T-helper 2 cell treated with Interferon-gamma antibody and Interleukin-4, amounts not matched to agents 5 μg/mL and 100 μg/mL, for 36 hours (primary cell): ENCODE measurements at regions not wholly inside any gene's neighbourhood (a gene's known extent, or its start where the extent isn't known, plus 50 kb on each side); places are given as distances from the start of the nearest gene placed in this dataset.
A peak's percentile ranks its signal among the peaks of the same experiment; 100 is the strongest.

ENCODE experiments used
- DNase-seq: peaks from one replicate; pipeline ENCODE4 v3.0.0; 2021; ENCODE audit warnings: low spot score
- H3K27ac Mint-ChIP-seq: one replicate; pipeline ENCODE4 v1.8.0; 2021; ENCODE audit warnings: mild to moderate bottlenecking, mixed read lengths
- H3K27me3 Mint-ChIP-seq: one replicate; pipeline ENCODE4 v1.8.0; 2021; ENCODE audit warnings: low read depth, mixed read lengths
- H3K36me3 Mint-ChIP-seq: one replicate; pipeline ENCODE4 v1.8.0; 2021; ENCODE audit warnings: low read depth, mixed read lengths
- H3K4me1 Mint-ChIP-seq: one replicate; pipeline ENCODE4 v1.8.0; 2021; ENCODE audit warnings: low read depth, mixed read lengths
- H3K4me3 Mint-ChIP-seq: one replicate; pipeline ENCODE4 v1.8.0; 2022; ENCODE audit warnings: mild to moderate bottlenecking, moderate library complexity, mixed read lengths
- H3K9me3 Mint-ChIP-seq: one replicate; pipeline ENCODE4 v1.8.0; 2021; ENCODE audit warnings: mixed read lengths

- no peaks in the 10 kb centered on the region for H3K36me3 Mint-ChIP-seq
- H3K27ac Mint-ChIP-seq = no peak overlapping the region
- H3K9me3 Mint-ChIP-seq = no peaks in the 10 kb centered on the region
- DNase-seq = no peak
- peaks cover 1% of the 10 kb centered on the region for H3K27me3 Mint-ChIP-seq
- no peaks in the 10 kb centered on the region for H3K4me1 Mint-ChIP-seq
- H3K4me3 Mint-ChIP-seq = no peak overlapping the region
Measured at GRCh38 chr18:47512056-47512455, 260.6 kb upstream of the SKOR2 start.

- H3K4me3 Mint-ChIP-seq = no peak overlapping the region
- DNase-seq = no peak
- no peaks in the 10 kb centered on the region for H3K27me3 Mint-ChIP-seq
- H3K4me1 Mint-ChIP-seq = no peaks in the 10 kb centered on the region
- H3K27ac Mint-ChIP-seq = no peak overlapping the region
- H3K9me3 Mint-ChIP-seq = no peaks in the 10 kb centered on the region
- no peaks in the 10 kb centered on the region for H3K36me3 Mint-ChIP-seq
Measured at GRCh38 chr18:47510831-47511230, 259.4 kb upstream of the SKOR2 start.

GRCh38 chr18:47507651-47508050, 256.2 kb upstream of the SKOR2 start:
- no peaks in the 10 kb centered on the region for H3K27me3 Mint-ChIP-seq
- H3K9me3 Mint-ChIP-seq = no peaks in the 10 kb centered on the region
- DNase-seq = no peak
- H3K4me1 Mint-ChIP-seq = no peaks in the 10 kb centered on the region
- H3K36me3 Mint-ChIP-seq = no peaks in the 10 kb centered on the region
- H3K27ac Mint-ChIP-seq = no peak overlapping the region
- H3K4me3 Mint-ChIP-seq = no peak overlapping the region

GRCh38 chr18:47506897-47507296, 255.4 kb upstream of the SKOR2 start:
- Mint-ChIP-seq H3K4me3 (no peak overlapping the region), H3K9me3 (no peaks in the 10 kb centered on the region), H3K27ac (no peak overlapping the region), H3K36me3 (no peaks in the 10 kb centered on the region), H3K4me1 (no peaks in the 10 kb centered on the region), H3K27me3 (no peaks in the 10 kb centered on the region)
- DNase-seq = no peak

- Mint-ChIP-seq H3K4me3 (no peak overlapping the region), H3K4me1 (no peaks in the 10 kb centered on the region), H3K9me3 (no peaks in the 10 kb centered on the region), H3K27ac (no peak overlapping the region), H3K36me3 (no peaks in the 10 kb centered on the region), H3K27me3 (no peaks in the 10 kb centered on the region)
- no peak for DNase-seq
Measured at GRCh38 chr18:47501946-47502345, 250.5 kb upstream of the SKOR2 start.

GRCh38 chr18:47500930-47501329, 249.5 kb upstream of the SKOR2 start:
- no peaks in the 10 kb centered on the region for H3K27me3 Mint-ChIP-seq
- H3K9me3 Mint-ChIP-seq = no peaks in the 10 kb centered on the region
- no peak overlapping the region for H3K4me3 Mint-ChIP-seq
- no peak for DNase-seq
- H3K4me1 Mint-ChIP-seq = no peaks in the 10 kb centered on the region
- no peak overlapping the region for H3K27ac Mint-ChIP-seq
- H3K36me3 Mint-ChIP-seq = no peaks in the 10 kb centered on the region

- no peak overlapping the region for H3K4me3 Mint-ChIP-seq
- no peak overlapping the region for H3K27ac Mint-ChIP-seq
- H3K4me1 Mint-ChIP-seq = peaks cover 6% of the 10 kb centered on the region
- no peak for DNase-seq
- no peaks in the 10 kb centered on the region for H3K27me3 Mint-ChIP-seq
- H3K36me3 Mint-ChIP-seq = no peaks in the 10 kb centered on the region
- H3K9me3 Mint-ChIP-seq = no peaks in the 10 kb centered on the region
Measured at GRCh38 chr18:47492691-47493090, 241.2 kb upstream of the SKOR2 start.

GRCh38 chr18:47490882-47491281, 239.4 kb upstream of the SKOR2 start:
- Mint-ChIP-seq H3K4me1 (peaks cover 6% of the 10 kb centered on the region), H3K27me3 (no peaks in the 10 kb centered on the region), H3K4me3 (no peak overlapping the region), H3K27ac (no peak overlapping the region), H3K36me3 (no peaks in the 10 kb centered on the region), H3K9me3 (no peaks in the 10 kb centered on the region)
- peak; percentile 3 for DNase-seq

GRCh38 chr18:47485221-47485797, 233.8 kb upstream of the SKOR2 start:
- no peak for DNase-seq
- no peaks in the 10 kb centered on the region for H3K36me3 Mint-ChIP-seq
- H3K27ac Mint-ChIP-seq = no peak overlapping the region
- no peaks in the 10 kb centered on the region for H3K9me3 Mint-ChIP-seq
- no peaks in the 10 kb centered on the region for H3K4me1 Mint-ChIP-seq
- H3K27me3 Mint-ChIP-seq = no peaks in the 10 kb centered on the region
- no peak overlapping the region for H3K4me3 Mint-ChIP-seq

GRCh38 chr18:47484068-47484467, 232.6 kb upstream of the SKOR2 start:
- Mint-ChIP-seq H3K36me3 (no peaks in the 10 kb centered on the region), H3K9me3 (no peaks in the 10 kb centered on the region), H3K27ac (no peak overlapping the region), H3K4me1 (no peaks in the 10 kb centered on the region), H3K4me3 (no peak overlapping the region), H3K27me3 (no peaks in the 10 kb centered on the region)
- no peak for DNase-seq

- Mint-ChIP-seq H3K27ac (no peak overlapping the region), H3K27me3 (peaks cover 3% of the 10 kb centered on the region), H3K4me3 (no peak overlapping the region), H3K9me3 (no peaks in the 10 kb centered on the region), H3K36me3 (no peaks in the 10 kb centered on the region), H3K4me1 (no peaks in the 10 kb centered on the region)
- no peak for DNase-seq
Measured at GRCh38 chr18:47480166-47480565, 228.7 kb upstream of the SKOR2 start.

- Mint-ChIP-seq H3K27ac (no peak overlapping the region), H3K9me3 (no peaks in the 10 kb centered on the region), H3K4me1 (no peaks in the 10 kb centered on the region), H3K36me3 (no peaks in the 10 kb centered on the region), H3K27me3 (peaks cover 3% of the 10 kb centered on the region), H3K4me3 (no peak overlapping the region)
- no peak for DNase-seq
Measured at GRCh38 chr18:47471784-47472183, 220.3 kb upstream of the SKOR2 start.

- Mint-ChIP-seq H3K9me3 (no peaks in the 10 kb centered on the region), H3K4me3 (no peak overlapping the region), H3K27ac (no peak overlapping the region), H3K36me3 (no peaks in the 10 kb centered on the region), H3K4me1 (no peaks in the 10 kb centered on the region), H3K27me3 (peaks cover under 1% of the 10 kb centered on the region)
- no peak for DNase-seq
Measured at GRCh38 chr18:47470941-47471340, 219.5 kb upstream of the SKOR2 start.

- Mint-ChIP-seq H3K9me3 (no peaks in the 10 kb centered on the region), H3K4me3 (no peak overlapping the region), H3K27me3 (no peaks in the 10 kb centered on the region), H3K27ac (no peak overlapping the region), H3K4me1 (no peaks in the 10 kb centered on the region), H3K36me3 (no peaks in the 10 kb centered on the region)
- no peak for DNase-seq
Measured at GRCh38 chr18:47469576-47469975, 218.1 kb upstream of the SKOR2 start.

GRCh38 chr18:47461977-47462376, 210.5 kb upstream of the SKOR2 start:
- no peak for DNase-seq
- Mint-ChIP-seq H3K4me1 (no peaks in the 10 kb centered on the region), H3K27me3 (no peaks in the 10 kb centered on the region), H3K27ac (no peak overlapping the region), H3K36me3 (no peaks in the 10 kb centered on the region), H3K9me3 (no peaks in the 10 kb centered on the region), H3K4me3 (no peak overlapping the region)
